Activated CD4-positive, alpha-beta memory T cell treated with anti-CD3 and anti-CD28 coated beads for 36 hours (primary cell): ENCODE measurements at regions not wholly inside any gene's neighbourhood (a gene's known extent, or its start where the extent isn't known, plus 50 kb on each side); places are given as distances from the start of the nearest gene placed in this dataset.
A peak's percentile ranks its signal among the peaks of the same experiment; 100 is the strongest.

ENCODE experiments used
- CTCF ChIA-PET: fragments of 350-600 bp; sonication (Branson Sonifier 250); formaldehyde crosslinking; loops from one replicate; lab custom pipeline; 2021; ENCODE audit warnings: antibody characterized with exemption, inconsistent platforms; lab: Charles Lee
- POLR2A ChIA-PET: fragments of 350-600 bp; sonication (Branson Sonifier 250); formaldehyde crosslinking; loops from one replicate; lab custom pipeline; 2021; ENCODE audit warnings: antibody characterized with exemption; lab: Charles Lee
- DNase-seq: peaks from one replicate; pipeline ENCODE4 v3.0.0-alpha.2; 2020
- H3K27ac Mint-ChIP-seq: one replicate; pipeline ENCODE4 v1.8.0; 2021; ENCODE audit warnings: mixed read lengths
- H3K27me3 Mint-ChIP-seq: one replicate; pipeline ENCODE4 v1.8.0; 2021; ENCODE audit warnings: mixed read lengths
- H3K36me3 Mint-ChIP-seq: one replicate; pipeline ENCODE4 v1.8.0; 2021; ENCODE audit warnings: mixed read lengths
- H3K4me1 Mint-ChIP-seq: one replicate; pipeline ENCODE4 v1.8.0; 2021; ENCODE audit warnings: low read depth, mixed read lengths
- H3K4me3 Mint-ChIP-seq: one replicate; pipeline ENCODE4 v1.8.0; 2021; ENCODE audit warnings: mild to moderate bottlenecking, mixed read lengths
- H3K9me3 Mint-ChIP-seq: one replicate; pipeline ENCODE4 v1.8.0; 2021; ENCODE audit warnings: mixed read lengths
- intact Hi-C: fragments of 100-400 bp; cut with micrococcal nuclease; formaldehyde crosslinking; loops from one replicate; pipeline ENCODE4 v1.15.1; 2023

DNA sequence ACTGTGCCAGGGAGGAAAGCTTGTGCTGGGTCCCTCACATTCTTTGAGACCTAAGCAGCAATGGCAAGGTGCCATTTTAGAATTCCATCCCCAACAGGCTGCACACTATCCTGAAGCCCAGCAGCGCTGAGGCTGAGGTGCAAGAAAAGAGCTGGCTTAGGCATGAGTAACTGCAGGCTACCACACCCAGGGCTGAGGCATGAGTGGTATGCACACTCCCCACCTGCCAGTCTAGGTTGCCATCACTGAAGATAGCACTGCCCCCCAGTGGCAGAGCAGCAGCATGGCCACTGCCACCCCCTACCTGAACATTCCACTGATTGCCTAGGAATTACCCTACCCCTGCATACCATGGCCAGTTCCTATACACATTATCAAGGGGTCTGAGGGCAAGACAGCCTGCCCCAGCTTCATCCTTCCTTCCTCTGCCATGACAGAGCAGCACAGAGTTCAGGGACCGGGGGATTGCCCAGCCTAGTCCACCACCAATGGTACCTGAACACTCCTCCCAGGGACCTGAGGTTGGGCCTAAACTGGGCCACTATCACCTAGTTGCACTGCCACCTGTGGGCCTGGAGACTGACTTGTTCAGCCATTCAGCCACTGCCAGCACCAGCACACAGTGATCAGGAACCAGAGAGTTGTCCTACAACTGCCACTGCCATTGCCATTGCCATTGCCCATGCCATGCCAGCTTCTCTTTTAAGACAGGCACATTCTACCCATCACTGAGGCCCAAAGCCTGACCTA, 129.8 kb downstream of the SATB1 start:
- peaks cover 18% of the 10 kb centered on the region for H3K9me3 Mint-ChIP-seq
- H3K27ac Mint-ChIP-seq: no peak overlapping the region
- H3K4me3 Mint-ChIP-seq: no peak overlapping the region
- H3K36me3 Mint-ChIP-seq: peaks cover 6% of the 10 kb centered on the region
- intact Hi-C loops: no loop called here
- ChIA-PET CTCF (interaction anchor here (0.8 to 0.9 kb wide), 2 partner anchors 14 to 321 kb away, joined by 3 read pairs; no protein-coding TSS in a partner anchor), POLR2A (no interaction called here)
- H3K27me3 Mint-ChIP-seq: peaks cover 2% of the 10 kb centered on the region
- DNase-seq: peak; percentile 53
- H3K4me1 Mint-ChIP-seq: no peaks in the 10 kb centered on the region

DNA sequence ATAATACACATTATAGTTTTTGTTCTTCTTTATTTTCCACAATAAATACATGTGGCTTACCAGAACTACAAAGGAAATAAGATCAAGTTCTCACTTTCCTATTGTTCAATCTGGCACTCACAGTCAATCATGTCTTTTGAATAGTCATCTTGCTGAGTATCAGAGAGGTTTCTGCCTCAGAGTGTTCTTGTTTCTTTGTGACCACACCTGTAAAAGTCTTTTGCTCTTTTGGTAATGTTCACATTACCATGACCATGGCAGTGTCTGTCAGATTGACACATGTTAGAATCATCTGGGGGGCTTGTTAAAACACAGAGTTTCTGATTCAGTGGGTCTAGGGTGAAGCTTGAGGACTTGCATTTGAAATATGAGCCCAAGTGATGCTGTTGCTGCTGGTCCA, 135.0 kb downstream of the SATB1 start:
- H3K27ac Mint-ChIP-seq: no peak overlapping the region
- intact Hi-C loops: no loop called here
- H3K4me1 Mint-ChIP-seq: no peaks in the 10 kb centered on the region
- H3K9me3 Mint-ChIP-seq: no peaks in the 10 kb centered on the region
- ChIA-PET POLR2A (interaction anchor here (0.5 kb wide), 1 partner anchor 54 kb away, joined by 3 read pairs; no protein-coding TSS in a partner anchor), CTCF (no interaction called here)
- H3K27me3 Mint-ChIP-seq: peaks cover 2% of the 10 kb centered on the region
- no peaks in the 10 kb centered on the region for H3K36me3 Mint-ChIP-seq
- H3K4me3 Mint-ChIP-seq: no peak overlapping the region
- no peak for DNase-seq

DNA sequence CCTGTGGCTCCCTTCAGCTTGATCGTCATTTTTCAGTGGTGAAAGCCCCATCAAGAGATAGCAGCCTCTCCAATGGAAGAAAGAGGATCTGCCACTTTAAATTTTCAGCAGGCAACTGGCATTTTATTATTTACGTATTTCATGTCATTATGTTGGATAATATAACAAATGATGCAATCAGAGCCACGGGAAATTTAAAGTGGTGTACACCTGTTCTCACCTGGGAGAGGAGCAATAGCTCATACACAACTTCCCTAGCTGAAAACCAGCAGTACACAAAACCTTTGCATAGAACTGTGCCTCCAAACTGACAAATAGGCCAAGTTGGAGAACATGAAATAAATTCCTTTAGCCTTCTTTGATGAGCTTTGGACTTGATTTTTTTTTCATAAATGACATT, 136.9 kb downstream of the SATB1 start:
- H3K27ac Mint-ChIP-seq: no peak overlapping the region
- H3K4me3 Mint-ChIP-seq: no peak overlapping the region
- no peaks in the 10 kb centered on the region for H3K9me3 Mint-ChIP-seq
- CTCF ChIA-PET: no interaction called here
- intact Hi-C loops: no loop called here
- DNase-seq: no peak
- no peaks in the 10 kb centered on the region for H3K36me3 Mint-ChIP-seq
- POLR2A ChIA-PET: no interaction called here
- no peaks in the 10 kb centered on the region for H3K4me1 Mint-ChIP-seq
- H3K27me3 Mint-ChIP-seq: peaks cover 2% of the 10 kb centered on the region

DNA sequence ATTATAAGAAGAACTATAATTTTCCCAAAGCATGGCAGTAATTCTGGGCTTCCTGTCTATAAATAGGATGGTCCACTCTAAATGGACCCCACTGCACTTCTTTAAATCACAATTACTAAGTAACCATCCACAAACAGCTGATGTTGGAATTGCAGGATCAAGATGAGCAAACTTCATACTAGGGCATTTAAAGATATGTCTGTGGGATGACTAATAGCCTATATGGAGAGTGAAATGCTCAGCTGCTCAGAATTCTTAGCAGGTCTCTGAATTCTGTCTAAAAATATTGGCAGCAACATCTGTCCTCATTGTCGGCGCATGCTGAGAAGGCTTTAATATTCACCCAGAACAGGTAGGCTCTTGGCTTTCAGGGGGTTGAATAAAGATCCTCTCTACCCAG, 140.4 kb downstream of the SATB1 start:
- Mint-ChIP-seq H3K27me3 (peaks cover 3% of the 10 kb centered on the region), H3K27ac (no peak overlapping the region), H3K4me3 (no peak overlapping the region), H3K4me1 (no peaks in the 10 kb centered on the region), H3K9me3 (no peaks in the 10 kb centered on the region), H3K36me3 (no peaks in the 10 kb centered on the region)
- ChIA-PET CTCF (no interaction called here), POLR2A (no interaction called here)
- intact Hi-C loops: no loop called here
- no peak for DNase-seq

DNA sequence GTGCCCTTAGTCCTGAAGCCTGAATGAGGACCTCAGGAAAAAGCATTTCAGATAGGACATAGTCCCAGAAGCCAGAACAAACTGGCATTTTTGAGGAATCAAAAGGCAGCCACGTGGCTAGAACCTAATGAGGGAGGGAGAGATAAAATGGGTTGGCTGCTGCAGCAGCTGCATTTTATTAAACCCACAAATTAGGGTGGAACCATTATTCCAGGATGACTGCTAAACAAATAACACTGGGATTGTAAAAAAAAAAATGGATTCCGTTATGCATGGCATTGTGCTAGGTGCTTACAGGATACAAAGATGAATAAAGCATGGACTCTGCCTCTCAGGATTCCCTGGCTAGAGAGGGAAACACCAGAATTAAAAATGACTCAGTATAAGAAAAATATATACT, 141.5 kb downstream of the SATB1 start:
- no peak for DNase-seq
- CTCF ChIA-PET: interaction anchor here (0.6 kb wide), 1 partner anchor 1732 kb away, joined by 3 read pairs; no protein-coding TSS in a partner anchor
- no peaks in the 10 kb centered on the region for H3K9me3 Mint-ChIP-seq
- H3K4me3 Mint-ChIP-seq: no peak overlapping the region
- H3K27ac Mint-ChIP-seq: no peak overlapping the region
- H3K27me3 Mint-ChIP-seq: peaks cover 3% of the 10 kb centered on the region
- no peaks in the 10 kb centered on the region for H3K36me3 Mint-ChIP-seq
- POLR2A ChIA-PET: no interaction called here
- no peaks in the 10 kb centered on the region for H3K4me1 Mint-ChIP-seq
- intact Hi-C loops: no loop called here

DNA sequence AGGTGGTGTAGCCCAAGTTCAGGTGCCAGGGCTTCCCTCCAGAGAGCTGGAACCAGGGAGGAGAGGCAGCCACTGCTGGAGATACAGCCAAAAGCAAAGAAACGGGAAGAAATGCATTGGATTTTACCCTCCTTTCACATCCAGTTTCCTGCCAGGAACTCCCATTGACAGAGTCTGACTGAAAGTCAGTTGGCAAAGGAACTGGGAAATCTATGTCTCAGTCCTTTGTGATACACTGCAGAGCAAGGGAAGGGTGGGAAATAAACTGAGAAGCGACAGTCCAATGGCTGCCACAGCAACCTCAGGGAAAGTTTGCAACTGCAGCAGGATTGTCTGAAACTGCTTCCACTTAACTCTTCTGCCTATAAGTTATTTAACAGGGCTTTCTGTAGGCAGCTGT, 142.6 kb downstream of the SATB1 start:
- DNase-seq: no peak
- Mint-ChIP-seq H3K27ac (no peak overlapping the region), H3K4me1 (no peaks in the 10 kb centered on the region), H3K9me3 (no peaks in the 10 kb centered on the region), H3K4me3 (no peak overlapping the region), H3K27me3 (peaks cover 3% of the 10 kb centered on the region), H3K36me3 (no peaks in the 10 kb centered on the region)
- intact Hi-C loops: no loop called here
- CTCF ChIA-PET: no interaction called here
- POLR2A ChIA-PET: no interaction called here

DNA sequence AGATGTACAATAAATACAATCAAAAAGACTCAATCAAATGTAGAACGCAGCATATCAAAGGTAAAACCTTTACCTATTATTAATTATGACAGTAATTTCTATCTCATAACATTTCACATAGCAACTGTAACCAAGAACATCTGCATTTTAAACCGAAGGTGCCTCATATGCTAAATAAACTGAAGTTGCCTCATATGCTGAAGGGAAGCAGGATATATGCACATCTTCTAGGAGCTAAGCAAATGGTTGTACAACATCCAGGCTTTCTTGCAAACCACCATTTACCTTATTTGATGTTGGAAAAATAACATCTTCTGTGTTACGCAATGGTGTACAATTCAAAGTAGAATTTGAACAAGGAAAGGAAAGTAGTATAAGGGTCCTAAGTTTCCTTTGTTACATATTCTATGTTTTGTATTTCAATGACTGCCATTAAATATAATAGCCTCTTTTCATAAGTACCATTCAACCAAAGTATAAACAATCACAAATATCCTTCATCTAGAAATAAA, 145.9 kb downstream of the SATB1 start:
- no peaks in the 10 kb centered on the region for H3K9me3 Mint-ChIP-seq
- no peak overlapping the region for H3K4me3 Mint-ChIP-seq
- POLR2A ChIA-PET: interaction anchor here (0.5 kb wide), 1 partner anchor 492 kb away, joined by 3 read pairs; no protein-coding TSS in a partner anchor
- H3K4me1 Mint-ChIP-seq: no peaks in the 10 kb centered on the region
- H3K27me3 Mint-ChIP-seq: peaks cover 3% of the 10 kb centered on the region
- intact Hi-C loops: no loop called here
- CTCF ChIA-PET: no interaction called here
- H3K36me3 Mint-ChIP-seq: no peaks in the 10 kb centered on the region
- no peak overlapping the region for H3K27ac Mint-ChIP-seq
- no peak for DNase-seq

DNA sequence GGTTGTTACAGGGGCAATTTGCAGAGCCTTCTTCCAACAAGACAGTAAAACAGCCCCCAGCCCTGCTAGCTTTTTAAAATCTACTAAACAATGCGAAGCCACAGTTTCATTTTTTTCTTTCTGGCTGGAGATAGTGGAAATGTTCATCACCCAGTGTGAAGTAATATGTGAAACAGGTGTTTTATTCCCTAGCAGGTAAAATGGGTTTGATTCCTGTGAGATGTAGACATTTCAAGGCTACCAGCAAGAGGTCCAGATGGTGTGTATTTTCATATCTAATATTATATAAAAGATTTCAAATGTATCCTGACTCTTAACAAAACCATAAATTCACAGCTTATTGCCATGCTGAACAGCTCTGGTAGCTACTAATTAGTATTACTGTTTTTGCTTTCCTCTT, 160.3 kb downstream of the SATB1 start:
- no peak overlapping the region for H3K27ac Mint-ChIP-seq
- no peak for DNase-seq
- no peaks in the 10 kb centered on the region for H3K4me1 Mint-ChIP-seq
- ChIA-PET CTCF (no interaction called here), POLR2A (no interaction called here)
- H3K9me3 Mint-ChIP-seq: no peaks in the 10 kb centered on the region
- intact Hi-C loops: no loop called here
- no peak overlapping the region for H3K4me3 Mint-ChIP-seq
- no peaks in the 10 kb centered on the region for H3K36me3 Mint-ChIP-seq
- no peaks in the 10 kb centered on the region for H3K27me3 Mint-ChIP-seq

- no peak for DNase-seq
- ChIA-PET CTCF (no interaction called here), POLR2A (no interaction called here)
- Mint-ChIP-seq H3K27ac (no peak overlapping the region), H3K4me1 (no peaks in the 10 kb centered on the region), H3K9me3 (no peaks in the 10 kb centered on the region), H3K36me3 (no peaks in the 10 kb centered on the region), H3K4me3 (no peak overlapping the region), H3K27me3 (no peaks in the 10 kb centered on the region)
- intact Hi-C loops: no loop called here
These were observed 160.8 kb downstream of the SATB1 start for GRCh38 chr3:18264361-18264760.

GRCh38 chr3:18258492-18258891, 166.6 kb downstream of the SATB1 start:
- H3K36me3 Mint-ChIP-seq: no peaks in the 10 kb centered on the region
- H3K27ac Mint-ChIP-seq: no peak overlapping the region
- DNase-seq: peak; percentile 12
- H3K9me3 Mint-ChIP-seq: no peaks in the 10 kb centered on the region
- intact Hi-C loops: no loop called here
- POLR2A ChIA-PET: no interaction called here
- H3K27me3 Mint-ChIP-seq: peaks cover 3% of the 10 kb centered on the region
- no peak overlapping the region for H3K4me3 Mint-ChIP-seq
- H3K4me1 Mint-ChIP-seq: no peaks in the 10 kb centered on the region
- CTCF ChIA-PET: no interaction called here

DNA sequence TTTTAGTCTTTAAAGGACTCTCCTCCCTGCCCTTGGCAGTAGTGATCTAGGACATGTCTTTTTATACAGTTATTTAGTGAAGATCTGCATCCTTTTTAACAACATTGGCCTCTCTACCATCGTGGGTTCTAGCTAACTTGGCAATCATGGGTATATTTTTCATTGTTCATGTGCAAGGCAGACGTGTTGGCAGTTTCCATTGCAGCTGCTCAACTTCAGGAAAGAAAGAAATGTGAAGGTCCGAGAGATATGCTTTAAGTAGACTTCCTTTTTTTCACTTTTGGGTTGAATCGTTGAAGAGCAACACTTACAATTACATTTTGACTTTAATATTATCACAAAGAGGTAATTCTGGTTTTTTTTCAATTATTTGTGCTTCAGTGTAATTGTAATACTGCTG, 172.6 kb downstream of the SATB1 start:
- DNase-seq: no peak
- no peaks in the 10 kb centered on the region for H3K4me1 Mint-ChIP-seq
- H3K27me3 Mint-ChIP-seq: peaks cover 6% of the 10 kb centered on the region
- no peak overlapping the region for H3K4me3 Mint-ChIP-seq
- H3K9me3 Mint-ChIP-seq: no peaks in the 10 kb centered on the region
- ChIA-PET POLR2A (no interaction called here), CTCF (no interaction called here)
- H3K36me3 Mint-ChIP-seq: no peaks in the 10 kb centered on the region
- intact Hi-C loops: no loop called here
- no peak overlapping the region for H3K27ac Mint-ChIP-seq

- CTCF ChIA-PET: no interaction called here
- Mint-ChIP-seq H3K4me1 (peaks cover 4% of the 10 kb centered on the region), H3K27me3 (peaks cover 6% of the 10 kb centered on the region), H3K4me3 (no peak overlapping the region), H3K36me3 (no peaks in the 10 kb centered on the region), H3K9me3 (no peaks in the 10 kb centered on the region), H3K27ac (no peak overlapping the region)
- intact Hi-C loops: no loop called here
- DNase-seq: no peak
- POLR2A ChIA-PET: no interaction called here
These were observed 174.1 kb downstream of the SATB1 start for GRCh38 chr3:18250991-18251390.

DNA sequence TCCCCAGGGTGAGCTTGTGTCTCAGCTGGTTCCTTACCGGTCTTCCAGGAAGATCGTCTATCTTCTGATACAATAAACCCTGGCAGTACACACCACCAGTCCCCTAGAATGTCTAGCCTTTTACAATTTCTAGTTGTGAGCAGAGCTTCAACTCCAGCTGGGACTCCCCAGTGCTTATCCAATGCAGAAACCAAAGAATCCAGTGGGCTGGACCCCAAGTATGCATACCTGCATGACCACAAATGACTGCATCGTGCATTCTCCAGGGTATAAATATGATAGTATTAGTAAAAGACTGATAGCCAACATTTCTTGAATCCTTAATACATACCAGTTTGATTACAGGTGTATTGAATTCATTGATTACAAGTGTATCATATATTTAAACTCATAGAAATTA, 176.0 kb downstream of the SATB1 start:
- no peak overlapping the region for H3K4me3 Mint-ChIP-seq
- no peaks in the 10 kb centered on the region for H3K36me3 Mint-ChIP-seq
- H3K9me3 Mint-ChIP-seq: no peaks in the 10 kb centered on the region
- peaks cover 8% of the 10 kb centered on the region for H3K4me1 Mint-ChIP-seq
- POLR2A ChIA-PET: no interaction called here
- CTCF ChIA-PET: no interaction called here
- no peak for DNase-seq
- H3K27ac Mint-ChIP-seq: no peak overlapping the region
- intact Hi-C loops: no loop called here
- peaks cover 5% of the 10 kb centered on the region for H3K27me3 Mint-ChIP-seq
